Fibroblast of mammary gland (primary cell): ENCODE measurements at regions not wholly inside any gene's neighbourhood (a gene's known extent, or its start where the extent isn't known, plus 50 kb on each side); places are given as distances from the start of the nearest gene placed in this dataset.

Experiments
- DNase-seq: peaks from one replicate; pipeline ENCODE4 v3.0.0-alpha.2; 2010; ENCODE audit warnings: low read depth
- H3K4me3 ChIP-seq: 2 replicates; pipeline ENCODE4 v1.5.1; 2011; ENCODE audit warnings: low read depth, mild to moderate bottlenecking, low read length, moderate library complexity; ENCODE audit not compliant: control insufficient read depth
- CTCF ChIP-seq: conservative IDR thresholded peaks from 2 replicates; pipeline ENCODE4 v1.5.1; 2011; ENCODE audit warnings: low read depth, low read length, inconsistent platforms; ENCODE audit not compliant: control insufficient read depth, insufficient read depth

GRCh38 chr18:22641958-22642357 is 224.2 kb upstream of the CTAGE1 start:
- H3K4me3 ChIP-seq, result no peak overlapping the region
- peak; percentile 37 for DNase-seq
- no peak for TF ChIP-seq CTCF

DNA sequence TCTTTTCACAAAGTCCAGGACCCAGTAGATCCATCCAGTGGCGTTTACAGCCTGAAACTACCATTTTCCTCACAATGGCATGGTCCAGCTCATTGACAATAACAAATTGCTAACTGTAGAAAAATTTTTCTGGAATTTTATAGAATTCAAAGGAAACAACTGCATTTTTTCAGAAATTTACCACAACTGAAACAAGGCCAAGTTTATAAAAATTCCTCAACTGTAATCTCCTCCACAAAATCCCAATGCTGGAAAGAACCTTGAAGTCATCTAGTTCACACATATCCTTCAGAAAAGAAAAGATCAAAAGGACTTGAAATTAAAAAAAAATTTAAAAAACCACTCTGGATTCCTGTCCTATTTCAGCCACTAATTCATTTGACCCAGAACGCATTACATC is 226.0 kb upstream of the CTAGE1 start:
- H3K4me3 ChIP-seq, result no peak overlapping the region
- peak; percentile 6 for DNase-seq
- TF ChIP-seq CTCF, result no peak

- TF ChIP-seq CTCF, result no peak
- H3K4me3 ChIP-seq, result no peak overlapping the region
- DNase-seq, result no peak
Measured at GRCh38 chr18:22650247-22650646, 232.5 kb upstream of the CTAGE1 start.

DNA sequence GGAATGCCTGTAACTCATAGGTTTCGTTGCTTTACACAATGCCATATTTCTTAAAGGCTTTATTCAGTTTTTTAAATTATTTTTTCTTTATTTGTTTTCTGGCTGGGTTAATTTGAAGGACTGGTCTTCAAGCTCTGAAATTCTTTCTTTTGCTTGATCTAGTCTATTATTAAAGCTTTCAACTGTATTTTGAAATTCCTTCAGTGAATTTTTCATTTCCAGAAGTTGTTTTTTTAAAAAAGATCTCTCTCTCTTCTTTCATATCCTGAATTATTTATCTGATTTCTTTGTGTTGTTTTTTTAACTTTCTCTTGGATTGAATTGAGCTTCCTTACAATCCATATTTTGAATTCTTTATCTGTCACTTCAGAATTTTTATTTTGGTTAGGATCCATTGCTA is 239.9 kb upstream of the CTAGE1 start:
- TF ChIP-seq CTCF, result no peak
- DNase-seq, result no peak
- no peak overlapping the region for H3K4me3 ChIP-seq

DNA sequence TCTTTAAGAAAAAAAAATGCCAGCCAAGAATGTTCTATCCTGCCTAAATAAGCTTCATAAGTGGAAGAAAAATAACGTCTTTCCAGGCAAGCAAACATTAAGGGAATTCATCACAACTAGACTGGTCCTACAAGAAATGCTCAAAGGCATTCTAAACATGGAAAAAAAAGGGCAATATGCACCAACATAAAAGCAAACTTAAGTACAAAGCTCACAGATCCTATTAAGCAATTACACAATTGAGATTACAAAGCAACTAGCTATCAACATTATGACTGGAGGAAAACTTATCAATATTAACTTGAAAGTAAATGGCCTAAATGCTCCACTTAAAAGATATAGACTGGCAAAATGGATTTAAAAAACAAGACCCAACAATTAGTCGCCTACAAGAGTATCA is 240.6 kb upstream of the CTAGE1 start:
- no peak for TF ChIP-seq CTCF
- no peak for DNase-seq
- no peak overlapping the region for H3K4me3 ChIP-seq

- DNase-seq, result no peak
- H3K4me3 ChIP-seq, result no peak overlapping the region
- no peak for TF ChIP-seq CTCF
Measured at GRCh38 chr18:22663378-22663777, 245.7 kb upstream of the CTAGE1 start.

DNA sequence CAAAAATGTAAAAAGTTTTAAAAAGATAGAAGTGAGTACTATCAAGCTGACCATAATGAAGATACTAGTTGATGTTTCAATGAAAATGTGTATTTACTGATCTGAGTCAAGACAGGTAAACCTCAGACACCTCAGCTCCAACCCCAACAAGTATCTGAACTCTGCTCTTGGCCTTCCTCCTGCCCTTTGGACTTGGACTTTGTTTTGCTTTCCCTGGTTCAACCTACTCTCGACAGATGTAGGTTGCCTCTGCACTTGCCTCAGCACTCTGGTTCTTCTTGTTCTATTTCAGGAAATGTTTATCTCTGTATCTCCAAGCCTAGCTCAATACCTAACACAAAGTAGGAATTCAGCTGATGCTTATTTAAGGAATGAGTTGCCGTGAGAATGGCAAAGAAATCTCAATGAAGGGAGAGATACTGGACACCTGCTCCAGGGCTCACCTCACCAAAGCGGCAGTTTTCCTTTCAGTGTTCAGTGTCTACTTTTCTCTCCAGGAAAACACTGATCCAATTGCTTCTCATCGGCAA is 248.8 kb upstream of the CTAGE1 start:
- DNase-seq, result no peak
- H3K4me3 ChIP-seq, result no peak overlapping the region
- TF ChIP-seq CTCF, result no peak
